H1 (cell line): ENCODE measurements at regions not wholly inside any gene's neighbourhood (a gene's known extent, or its start where the extent isn't known, plus 50 kb on each side); places are given as distances from the start of the nearest gene placed in this dataset.
A peak's percentile ranks its signal among the peaks of the same experiment; 100 is the strongest.

ENCODE experiments used
- CTCF ChIA-PET: fragments of 300-600 bp; sonication (Branson Sonifier 250); formaldehyde crosslinking; loops from one replicate; lab custom pipeline; 2021; ENCODE audit not compliant: partially characterized antibody; lab: Charles Lee
- POLR2A ChIA-PET: fragments of 300-600 bp; sonication (Branson Sonifier 250); formaldehyde crosslinking; loops from one replicate; lab custom pipeline; 2021; ENCODE audit warnings: inconsistent platforms; ENCODE audit not compliant: partially characterized antibody; lab: Charles Lee
- DNase-seq, 2 experiments: peaks; one replicate each; pipeline versions ENCODE4 v3.0.0 to v3.0.0-alpha.2; 2010 to 2022; ENCODE audit warnings: low spot score in 2 of 2, low read depth in 1 of 2, mixed read lengths in 1 of 2
- FAIRE-seq: peaks from 2 replicates; lab custom pipeline; 2011; peaks lifted over from hg19 to GRCh38; lab: Jason Lieb, UNC
- H2AFZ ChIP-seq: 2 replicates; pipeline ENCODE4 v1.8.1; 2012; ENCODE audit warnings: low read length, inconsistent platforms
- H2AK5ac ChIP-seq: 2 replicates; pipeline ENCODE4 v1.6.1; 2013; ENCODE audit warnings: low read depth, low read length
- H2BK120ac ChIP-seq: replicated peaks from 2 replicates; pipeline ENCODE3; 2013; ENCODE audit warnings: low read depth, low read length, inconsistent platforms
- H2BK12ac ChIP-seq: 2 replicates; pipeline ENCODE4 v1.6.1; 2013; ENCODE audit warnings: low read depth, low read length
- H2BK15ac ChIP-seq: 2 replicates; pipeline ENCODE4 v1.6.1; 2013; ENCODE audit warnings: low read length
- H2BK20ac ChIP-seq: 2 replicates; pipeline ENCODE4 v1.6.1; 2013; ENCODE audit warnings: low read length
- H2BK5ac ChIP-seq: 2 replicates; pipeline ENCODE4 v1.6.1; 2013; ENCODE audit warnings: low read depth, low read length
- H3K14ac ChIP-seq: 2 replicates; pipeline ENCODE4 v1.6.1; 2013; ENCODE audit warnings: inconsistent platforms; ENCODE audit not compliant: insufficient read length
- H3K18ac ChIP-seq: 2 replicates; pipeline ENCODE4 v1.6.1; 2013; ENCODE audit warnings: low read length; ENCODE audit errors: extremely low read depth
- H3K23ac ChIP-seq: 2 replicates; pipeline ENCODE4 v1.6.1; 2013; ENCODE audit warnings: inconsistent platforms; ENCODE audit not compliant: insufficient read length
- H3K23me2 ChIP-seq: 2 replicates; pipeline ENCODE4 v1.6.1; 2013; ENCODE audit warnings: low read depth, low read length
- H3K27ac ChIP-seq: 2 replicates; pipeline ENCODE4 v1.6.1; 2011; ENCODE audit warnings: low read depth, low read length, inconsistent platforms
- H3K27me3 ChIP-seq, 4 experiments: replicated peaks in 1 of 4; 1 replicate in 1 of 4; 2 replicates in 3 of 4; pipeline versions ENCODE4 v1.6.1 to v1.8.1; 2011 to 2013; ENCODE audit warnings: low read length in 3 of 4, mild to moderate bottlenecking in 3 of 4, inconsistent platforms in 2 of 4, mixed read lengths in 2 of 4, moderate library complexity in 1 of 4; ENCODE audit not compliant: control insufficient read depth in 3 of 4, insufficient read depth in 3 of 4; ENCODE audit errors: extremely low read depth in 1 of 4
- H3K36me3 ChIP-seq, 4 experiments: 2 replicates each; pipeline versions ENCODE4 v1.6.1 to v1.8.1; 2011 to 2013; ENCODE audit warnings: mild to moderate bottlenecking in 4 of 4, low read length in 3 of 4, moderate library complexity in 2 of 4, control low read depth in 1 of 4, inconsistent platforms in 1 of 4; ENCODE audit not compliant: insufficient read depth in 4 of 4, control insufficient read depth in 2 of 4
- H3K4ac ChIP-seq: replicated peaks from 2 replicates; pipeline ENCODE3; 2013; ENCODE audit warnings: low read length, low read depth, mixed read lengths, inconsistent platforms; ENCODE audit not compliant: insufficient read length
- H3K4me1 ChIP-seq, 4 experiments: replicated peaks in 1 of 4; 1 replicate in 1 of 4; 2 replicates in 3 of 4; pipeline versions ENCODE4 v1.6.1 to v1.8.1; 2011 to 2013; ENCODE audit warnings: low read length in 3 of 4, inconsistent platforms in 2 of 4, mixed read lengths in 1 of 4; ENCODE audit not compliant: insufficient read depth in 4 of 4, control insufficient read depth in 3 of 4
- H3K4me2 ChIP-seq, 2 experiments: 2 replicates each; pipeline versions ENCODE4 v1.6.1 to v1.8.1; 2011 to 2013; ENCODE audit warnings: low read depth in 2 of 2, low read length in 2 of 2, control low read depth in 1 of 2, inconsistent platforms in 1 of 2, mild to moderate bottlenecking in 1 of 2; ENCODE audit not compliant: insufficient read depth in 1 of 2
- H3K4me3 ChIP-seq, 4 experiments: fragments of 200-600, 300-600 bp in 1 of 4; sonication (generic), shearing (Covaris generic), sonication (Bioruptor Twin) in 1 of 4; 2 replicates each; pipeline versions ENCODE4 v1.5.1 to v1.8.1; 2011 to 2016; ENCODE audit warnings: low read length in 4 of 4, low read depth in 3 of 4, control low read depth in 2 of 4, inconsistent platforms in 2 of 4, mild to moderate bottlenecking in 2 of 4, mixed read lengths in 1 of 4, moderate library complexity in 1 of 4; ENCODE audit not compliant: insufficient read depth in 2 of 4; ENCODE audit errors: extremely low read depth in 1 of 4
- H3K56ac ChIP-seq: replicated peaks from 2 replicates; pipeline ENCODE3; 2013; ENCODE audit warnings: low read depth, mild to moderate bottlenecking, mixed read lengths, low read length, inconsistent platforms; ENCODE audit not compliant: insufficient read length
- H3K79me1 ChIP-seq: 2 replicates; pipeline ENCODE4 v1.6.1; 2013; ENCODE audit warnings: low read depth, low read length, control low read depth
- H3K79me2 ChIP-seq, 2 experiments: 2 replicates each; pipeline versions ENCODE4 v1.6.1 to v1.8.1; 2012 to 2013; ENCODE audit warnings: low read length in 2 of 2, mild to moderate bottlenecking in 2 of 2, inconsistent platforms in 1 of 2; ENCODE audit not compliant: insufficient read depth in 2 of 2, control insufficient read depth in 1 of 2
- H3K9ac ChIP-seq, 4 experiments: replicated peaks in 1 of 4; 1 replicate in 1 of 4; 2 replicates in 3 of 4; pipeline versions ENCODE4 v1.6.1 to v1.8.1; 2011 to 2013; ENCODE audit warnings: low read depth in 3 of 4, low read length in 3 of 4, control low read depth in 2 of 4, mild to moderate bottlenecking in 2 of 4, moderate library complexity in 2 of 4, inconsistent platforms in 1 of 4; ENCODE audit errors: extremely low read depth in 1 of 4
- H3K9me3 ChIP-seq, 2 experiments: 2 replicates each; pipeline versions ENCODE4 v1.6.1 to v1.8.1; 2012 to 2013; ENCODE audit warnings: mild to moderate bottlenecking in 2 of 2, moderate library complexity in 2 of 2, control low read depth in 1 of 2, inconsistent platforms in 1 of 2, low read depth in 1 of 2, low read length in 1 of 2, mixed read lengths in 1 of 2; ENCODE audit not compliant: insufficient read depth in 2 of 2
- H4K20me1 ChIP-seq, 2 experiments: replicated peaks in 1 of 2; 2 replicates each; pipeline versions ENCODE3 to v1.8.1; 2011 to 2013; ENCODE audit warnings: inconsistent platforms in 2 of 2, low read length in 2 of 2, mild to moderate bottlenecking in 1 of 2; ENCODE audit not compliant: insufficient read depth in 2 of 2, control insufficient read depth in 1 of 2
- H4K5ac ChIP-seq: 2 replicates; pipeline ENCODE4 v1.6.1; 2013; ENCODE audit warnings: low read length, low read depth, mixed read lengths, inconsistent platforms; ENCODE audit not compliant: insufficient read length
- H4K8ac ChIP-seq: 2 replicates; pipeline ENCODE4 v1.8.0; 2013; ENCODE audit warnings: mild to moderate bottlenecking, moderate library complexity, low read length, inconsistent platforms; ENCODE audit not compliant: insufficient read depth; ENCODE audit errors: extremely low read depth
- H4K91ac ChIP-seq: replicated peaks from 2 replicates; pipeline ENCODE3; 2013; ENCODE audit warnings: low read length, mixed read lengths, inconsistent platforms; ENCODE audit not compliant: insufficient read length
- POLR2A ChIP-seq, 2 experiments: IDR thresholded peaks; 1 replicate in 1 of 2; 2 replicates in 1 of 2; pipeline ENCODE4 v1.6.1; 2011; ENCODE audit warnings: low read depth in 2 of 2, low read length in 2 of 2, mild to moderate bottlenecking in 2 of 2; ENCODE audit errors: control extremely low read depth in 1 of 2
- SIRT6 ChIP-seq: IDR thresholded peaks from one replicate; pipeline ENCODE4 v1.7.1; 2012; ENCODE audit warnings: low read length, inconsistent platforms
- SRF ChIP-seq: IDR thresholded peaks from 2 replicates; pipeline ENCODE4 v1.6.1; 2011; ENCODE audit warnings: mild to moderate bottlenecking, low read depth, low read length, moderate library complexity
- TEAD4 ChIP-seq: IDR thresholded peaks from 2 replicates; pipeline ENCODE4 v1.6.1; 2012; ENCODE audit warnings: low read depth, low read length, inconsistent platforms, mixed read lengths
- WGBS, 2 experiments: shearing (Covaris generic) in 1 of 2; methylation state at CpG; one replicate each; pipeline versions ENCODE4 v1.1.6 to v1.1.7; 2013 to 2015; ENCODE audit warnings: low lambda C conversion rate in 2 of 2, mixed read lengths in 2 of 2, inconsistent platforms in 1 of 2, low coverage in 1 of 2, missing lambda C conversion rate in 1 of 2; ENCODE audit not compliant: insufficient replicate concordance in 2 of 2, insufficient coverage in 1 of 2, insufficient read length in 1 of 2; ENCODE audit errors: extremely low coverage in 1 of 2, missing lambda C conversion rate in 1 of 2; 5-methylcytosine and 5-hydroxymethylcytosine counted together

- Histone ChIP-seq H3K14ac (no peak overlapping the region), H2BK20ac (no peak overlapping the region), H2BK120ac (no peak overlapping the region), H2AFZ (peak overlapping the region; percentile 59; the same call in 1 of the 2 replicates), H3K4me1 (peaks cover 0 to 7% (median 4%) of the 10 kb centered on the region in 4 experiments; a peak in 4 of 7 replicates), H3K79me2 (no peaks in the 10 kb centered on the region), H3K36me3 (no peaks in the 10 kb centered on the region), H3K9ac (no peak overlapping the region), H3K79me1 (no peaks in the 10 kb centered on the region), H4K8ac (no peak overlapping the region), H4K20me1 (no peaks in the 10 kb centered on the region), H3K27ac (no peak overlapping the region), H3K4me3 (no peak overlapping the region), H3K56ac (no peak overlapping the region), H3K9me3 (no peaks in the 10 kb centered on the region), H3K4me2 (peak overlapping the region in 1 of 2 experiments; percentile 10; a peak in 1 of 4 replicates), H3K23ac (no peak overlapping the region), H3K27me3 (peaks cover 0 to 10% (median 6%) of the 10 kb centered on the region in 4 experiments; a peak in 4 of 7 replicates), H3K23me2 (no peaks in the 10 kb centered on the region), H3K18ac (no peak overlapping the region), H2BK12ac (no peak overlapping the region), H4K91ac (no peak overlapping the region), H3K4ac (no peak overlapping the region), H2BK15ac (no peak overlapping the region), H4K5ac (no peak overlapping the region), H2BK5ac (no peak overlapping the region), H2AK5ac (no peak overlapping the region)
- DNase-seq (no peak), FAIRE-seq (peak; percentile 32)
- CTCF ChIA-PET, result no interaction called here
- peak; percentile 85 for TF ChIP-seq TEAD4
- no peak for TF ChIP-seq SIRT6
- no peak for TF ChIP-seq POLR2A (IDR thresholded peaks at IDR 0.05; ENCODE audit: control extremely low read depth in 1 of 2, low read depth in 2 of 2, low read length in 2 of 2)
- peak; percentile 58; the same call in 1 of the 2 replicates for TF ChIP-seq SRF
- POLR2A ChIA-PET, result no interaction called here
- WGBS, 2 experiments, result 76% methylated on average over 5 of the region's 7 CpGs; no CpG with 5 or more reads in 1 of the 2 experiments
Measured at GRCh38 chr1:98210064-98210463, 289.2 kb upstream of the DPYD start.
